Body of pancreas (tissue), 4 donors: ENCODE measurements at regions not wholly inside any gene's neighbourhood (a gene's known extent, or its start where the extent isn't known, plus 50 kb on each side); places are given as distances from the start of the nearest gene placed in this dataset.

Experiments
- ATAC-seq: fragments of 150-250 bp; one replicate; pipeline ENCODE4 v1.9.1; 2016
- DNase-seq, 4 donors: peaks; one replicate each; pipeline ENCODE4 v3.0.0-alpha.2; 2019
- H3K27ac ChIP-seq, 4 donors: fragments of 200-600 bp; sonication (generic); 1 replicate in 3 of 4; 2 replicates in 1 of 4; pipeline versions ENCODE4 v1.5.1 to v1.6.1; 2016 to 2019; ENCODE audit warnings: mild to moderate bottlenecking in 1 of 4, mixed read lengths in 1 of 4, moderate library complexity in 1 of 4
- H3K27me3 ChIP-seq, 2 donors: fragments of 200-600 bp; sonication (generic); one replicate each; pipeline ENCODE4 v1.6.0; 2016; ENCODE audit warnings: mild to moderate bottlenecking in 1 of 2
- H3K36me3 ChIP-seq, 2 donors: fragments of 200-600 bp; sonication (generic); replicated peaks in 1 of 2; 2 replicates each; pipeline ENCODE4 v1.5.1; 2016; ENCODE audit warnings: low read depth in 2 of 2; ENCODE audit not compliant: insufficient read depth in 1 of 2
- H3K4me1 ChIP-seq: fragments of 200-600 bp; sonication (generic); one replicate; pipeline ENCODE4 v1.6.0; 2016
- H3K4me3 ChIP-seq, 2 donors: fragments of 200-600 bp; sonication (generic); 1 replicate in 1 of 2; 2 replicates in 1 of 2; pipeline ENCODE4 v1.5.1; 2016 to 2019
- H3K9me3 ChIP-seq, 3 donors: fragments of 200-600 bp; sonication (generic); 1 replicate in 2 of 3; 2 replicates in 1 of 3; pipeline ENCODE4 v1.5.1; 2016
- POLR2A ChIP-seq, 3 donors: fragments of 450-650 bp; IDR thresholded peaks; one replicate each; pipeline ENCODE4 v1.6.1; 2016; ENCODE audit warnings: antibody characterized with exemption in 3 of 3, mild to moderate bottlenecking in 2 of 3
- WGBS, 2 donors: methylation state at CpG; one replicate each; pipeline ENCODE4 v1.1.5; 2017; 5-methylcytosine and 5-hydroxymethylcytosine counted together
- intact Hi-C: fragments of 100-400 bp; cut with DNase I; formaldehyde crosslinking; loops from one replicate; pipeline ENCODE4 v1.15.1; 2023
- TF ChIP-seq, protein P1 (sequence below), 7 experiments: fragments of 450-650 bp in 4 of 7; fragments of 200-600 bp in 3 of 7; sonication (generic) in 3 of 7; IDR thresholded peaks; one replicate each; pipeline ENCODE4 v1.5.1; 2016 to 2019; ENCODE audit warnings: antibody characterized with exemption in 7 of 7

DNA sequence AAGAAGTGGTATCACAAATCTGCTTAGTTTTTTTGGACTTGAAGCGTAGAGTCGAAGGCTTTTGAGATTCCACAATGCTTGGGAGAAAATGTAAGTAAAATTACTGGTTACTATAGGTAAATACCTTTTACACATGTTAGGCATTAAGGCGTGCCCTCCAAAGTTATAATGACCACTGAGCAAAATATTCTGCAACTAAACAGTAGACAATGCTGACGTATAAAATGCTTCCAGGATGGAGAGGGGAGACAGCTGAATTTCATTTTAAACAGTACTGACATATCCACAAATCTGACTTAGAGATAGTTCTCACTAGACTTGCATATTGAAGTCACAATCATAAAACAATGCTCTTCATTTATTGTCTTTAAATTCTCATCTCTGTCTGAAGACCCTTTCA lies 144.5 kb upstream of the DCN start:
- H3K27me3 ChIP-seq: no peaks in the 10 kb centered on the region
- intact Hi-C loops: no loop called here
- H3K4me1 ChIP-seq: no peaks in the 10 kb centered on the region
- no peak for DNase-seq
- no peaks in the 10 kb centered on the region for H3K36me3 ChIP-seq
- WGBS, 2 donors: 67 to 72% methylated on average over 4 of the region's 4 CpGs
- ATAC-seq: no peak
- H3K4me3 ChIP-seq: no peak overlapping the region
- H3K9me3 ChIP-seq: no peaks in the 10 kb centered on the region
- no peak overlapping the region for H3K27ac ChIP-seq
- TF ChIP-seq, protein P1, sequence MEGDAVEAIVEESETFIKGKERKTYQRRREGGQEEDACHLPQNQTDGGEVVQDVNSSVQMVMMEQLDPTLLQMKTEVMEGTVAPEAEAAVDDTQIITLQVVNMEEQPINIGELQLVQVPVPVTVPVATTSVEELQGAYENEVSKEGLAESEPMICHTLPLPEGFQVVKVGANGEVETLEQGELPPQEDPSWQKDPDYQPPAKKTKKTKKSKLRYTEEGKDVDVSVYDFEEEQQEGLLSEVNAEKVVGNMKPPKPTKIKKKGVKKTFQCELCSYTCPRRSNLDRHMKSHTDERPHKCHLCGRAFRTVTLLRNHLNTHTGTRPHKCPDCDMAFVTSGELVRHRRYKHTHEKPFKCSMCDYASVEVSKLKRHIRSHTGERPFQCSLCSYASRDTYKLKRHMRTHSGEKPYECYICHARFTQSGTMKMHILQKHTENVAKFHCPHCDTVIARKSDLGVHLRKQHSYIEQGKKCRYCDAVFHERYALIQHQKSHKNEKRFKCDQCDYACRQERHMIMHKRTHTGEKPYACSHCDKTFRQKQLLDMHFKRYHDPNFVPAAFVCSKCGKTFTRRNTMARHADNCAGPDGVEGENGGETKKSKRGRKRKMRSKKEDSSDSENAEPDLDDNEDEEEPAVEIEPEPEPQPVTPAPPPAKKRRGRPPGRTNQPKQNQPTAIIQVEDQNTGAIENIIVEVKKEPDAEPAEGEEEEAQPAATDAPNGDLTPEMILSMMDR (IDR thresholded peaks at IDR 0.05): no peak
- TF ChIP-seq POLR2A (IDR thresholded peaks at IDR 0.05): no peak

DNA sequence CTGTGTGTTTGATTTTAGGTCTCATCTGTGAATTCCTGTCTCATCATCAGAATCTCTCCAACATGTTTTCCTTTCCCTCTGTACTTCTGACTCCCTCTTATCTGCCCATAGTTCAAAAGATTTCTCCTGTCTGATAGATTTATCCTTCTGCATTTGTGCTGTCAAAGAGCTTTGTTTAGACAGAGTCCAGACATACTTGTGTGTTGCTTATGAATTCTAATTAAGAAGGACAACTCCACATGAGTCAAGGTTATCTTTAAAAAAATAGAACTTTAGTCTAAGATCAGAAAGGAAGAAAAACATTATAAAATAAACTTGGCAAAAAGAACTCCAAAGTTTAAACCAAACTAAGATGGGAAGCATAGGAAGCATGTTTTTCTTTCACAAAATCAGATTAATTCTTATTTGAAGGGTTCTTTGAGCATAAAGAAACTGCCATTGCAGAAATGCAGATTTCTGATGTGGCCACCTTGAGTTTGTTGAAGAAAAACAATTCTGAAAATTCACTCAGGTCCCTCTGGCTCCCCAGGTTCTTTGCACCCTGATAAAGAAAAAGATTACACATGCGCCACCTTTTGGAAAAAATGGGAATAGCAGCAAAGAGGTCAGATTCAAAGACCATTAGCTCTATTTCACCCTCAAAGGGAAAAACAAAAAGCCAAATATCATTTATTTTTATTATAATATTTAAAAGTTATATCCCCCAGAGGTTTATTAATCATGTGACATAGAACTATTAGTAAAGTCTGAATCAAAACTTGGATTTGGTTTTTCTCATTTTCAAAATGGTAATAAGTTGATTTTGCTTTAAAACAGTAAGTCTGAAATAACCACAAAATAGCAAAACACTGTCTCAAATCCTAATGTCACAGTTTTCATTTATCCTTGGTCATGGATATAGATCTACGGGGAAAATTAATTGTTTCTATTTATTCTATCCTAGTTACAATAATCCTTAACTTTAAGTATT lies 143.7 kb upstream of the DCN start:
- 11 to 13% methylated on average over 2 of the region's 2 CpGs for WGBS, 2 donors

DNA sequence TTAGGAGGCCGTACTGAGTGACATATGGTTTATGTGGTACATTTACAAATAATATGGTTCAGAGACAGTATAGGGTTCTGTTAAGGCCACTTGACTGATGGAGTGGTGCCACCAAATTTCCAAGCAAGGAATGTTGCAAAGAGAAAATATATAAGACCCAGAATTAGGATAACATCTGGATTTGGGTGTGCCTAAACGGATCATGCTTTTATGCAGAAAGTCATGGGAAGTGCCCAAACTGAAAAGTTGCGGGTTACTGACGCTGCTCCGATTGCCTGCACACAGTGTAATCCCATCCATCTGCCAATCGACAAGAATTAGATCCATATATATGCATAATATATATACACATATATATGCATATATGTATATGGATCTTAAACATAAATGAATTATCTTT lies 138.4 kb upstream of the DCN start:
- Histone ChIP-seq H3K4me1 (no peaks in the 10 kb centered on the region), H3K4me3 (no peak overlapping the region), H3K9me3 (no peaks in the 10 kb centered on the region), H3K27ac (no peak overlapping the region), H3K27me3 (no peaks in the 10 kb centered on the region), H3K36me3 (no peaks in the 10 kb centered on the region)
- TF ChIP-seq POLR2A (IDR thresholded peaks at IDR 0.05): no peak
- TF ChIP-seq, protein P1 (IDR thresholded peaks at IDR 0.05): no peak
- DNase-seq (no peak), ATAC-seq (no peak)
- 85 to 91% methylated on average over 6 of the region's 6 CpGs for WGBS, 2 donors
- intact Hi-C loops: no loop called here

More for the DNA sequence above, 143.7 kb upstream of the DCN start:
- DNase-seq: peak; percentile 30 to 60 (median 49)
- Histone ChIP-seq H3K27ac (no peak overlapping the region), H3K9me3 (no peaks in the 10 kb centered on the region), H3K27me3 (no peaks in the 10 kb centered on the region), H3K36me3 (no peaks in the 10 kb centered on the region), H3K4me1 (no peaks in the 10 kb centered on the region), H3K4me3 (no peak overlapping the region)
- TF ChIP-seq, protein P1 (IDR thresholded peaks at IDR 0.05): peak; percentile 36 to 87 (median 74)
- TF ChIP-seq POLR2A (IDR thresholded peaks at IDR 0.05): no peak
- intact Hi-C loops: no loop called here
- ATAC-seq: no peak

DNA sequence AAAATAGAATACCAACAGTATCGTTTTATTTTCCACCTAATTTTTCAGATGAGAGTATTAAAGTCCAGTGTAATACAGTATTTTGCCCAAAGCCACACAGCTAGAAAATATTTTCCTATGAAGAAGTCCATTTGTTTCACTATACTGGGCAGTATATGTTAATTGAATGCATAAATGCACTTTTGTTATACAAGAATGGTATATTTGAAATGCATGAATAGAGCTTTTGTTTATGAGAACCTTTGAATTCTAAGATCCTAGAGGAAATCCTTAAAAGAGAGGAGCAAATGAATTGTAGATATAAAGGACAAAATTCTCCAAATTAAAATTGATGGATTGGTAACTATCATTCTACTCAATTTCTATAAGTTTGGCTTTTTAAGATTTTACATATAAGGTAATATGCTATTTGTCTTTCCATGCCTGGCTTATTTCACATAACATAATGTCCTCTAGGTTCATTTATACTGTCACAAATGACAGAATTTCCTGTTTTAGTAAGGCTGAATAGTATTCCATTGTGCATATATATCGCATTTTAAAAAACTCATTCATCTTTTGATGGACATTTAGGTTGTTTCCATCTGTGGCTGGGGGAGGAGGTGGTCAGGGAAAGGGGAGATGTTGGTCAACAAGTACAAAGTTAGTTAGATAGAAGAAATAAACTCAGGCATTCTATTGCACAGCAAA lies 136.6 kb upstream of the DCN start:
- Histone ChIP-seq H3K36me3 (no peaks in the 10 kb centered on the region), H3K9me3 (no peaks in the 10 kb centered on the region), H3K4me3 (no peak overlapping the region), H3K4me1 (no peaks in the 10 kb centered on the region), H3K27me3 (no peaks in the 10 kb centered on the region), H3K27ac (no peak overlapping the region)
- intact Hi-C loops: no loop called here
- TF ChIP-seq, protein P1 (IDR thresholded peaks at IDR 0.05): no peak
- no peak for TF ChIP-seq POLR2A (IDR thresholded peaks at IDR 0.05)
- ATAC-seq (no peak), DNase-seq (no peak)
- WGBS, 2 donors: 47 to 68% methylated on average over 2 of the region's 2 CpGs
